ENCODE measurements at regions not wholly inside any gene's neighbourhood (a gene's known extent, or its start where the extent isn't known, plus 50 kb on each side); places are given as distances from the start of the nearest gene placed in this dataset.

DNA sequence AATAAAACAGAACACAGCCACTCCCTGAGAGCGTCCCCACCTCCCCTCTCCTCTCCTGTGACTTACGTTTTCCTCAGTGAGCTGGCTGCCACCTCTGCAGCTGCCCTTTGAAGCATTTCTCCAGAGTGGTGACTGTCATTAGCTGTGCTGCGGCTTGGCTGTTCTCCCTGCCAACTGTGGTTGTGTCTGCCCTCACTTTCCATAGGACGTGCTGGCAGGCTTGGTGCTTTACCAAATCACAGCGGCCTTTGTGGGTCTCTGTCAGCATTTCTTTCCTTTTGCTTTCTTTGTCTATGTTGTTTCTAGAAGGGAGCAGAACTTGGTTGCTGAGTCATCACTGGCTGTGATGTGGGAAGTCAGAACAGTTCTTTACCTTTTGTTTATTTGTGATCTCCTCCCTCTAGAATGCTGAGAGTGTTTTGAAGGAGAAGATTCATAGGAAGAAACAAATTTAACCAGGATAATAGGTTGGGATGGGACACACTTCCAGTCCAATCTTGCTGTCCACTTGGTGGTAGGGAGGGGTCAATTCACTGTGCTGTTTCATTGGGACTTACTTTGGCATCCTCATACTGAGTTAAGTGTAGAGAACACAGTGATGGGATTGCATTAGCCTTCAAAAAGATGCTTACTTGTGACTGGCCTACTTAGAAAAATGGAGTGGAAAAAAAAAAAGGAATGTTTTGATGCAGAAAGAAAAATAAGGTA lies 88.2 kb downstream of the TMX1 start:
- intact Hi-C loops (cut with DNase I): no loop called here
- Histone ChIP-seq H3K27ac (peak overlapping the region in 11 of 12 donors; percentile 19 to 73 (median 50)), H3K9me3 (no peaks in the 10 kb centered on the region), H3K36me3 (no peaks in the 10 kb centered on the region), H3K4me1 (peaks cover 0 to 41% (median 13%) of the 10 kb centered on the region in 12 donors), H3K4me3 (no peak overlapping the region), H3K27me3 (no peaks in the 10 kb centered on the region)
- ATAC-seq (peak; percentile 65 to 89 (median 78)), DNase-seq (peak in 3 of 5 donors; percentile 28 to 39 (median 39))
- TF ChIP-seq POLR2A (IDR thresholded peaks at IDR 0.05) (no peak), CTCF (IDR thresholded peaks at IDR 0.05) (no peak)
- WGBS, 4 donors: 30 to 46% (median 39%) methylated on average over 5 of the region's 5 CpGs

DNA sequence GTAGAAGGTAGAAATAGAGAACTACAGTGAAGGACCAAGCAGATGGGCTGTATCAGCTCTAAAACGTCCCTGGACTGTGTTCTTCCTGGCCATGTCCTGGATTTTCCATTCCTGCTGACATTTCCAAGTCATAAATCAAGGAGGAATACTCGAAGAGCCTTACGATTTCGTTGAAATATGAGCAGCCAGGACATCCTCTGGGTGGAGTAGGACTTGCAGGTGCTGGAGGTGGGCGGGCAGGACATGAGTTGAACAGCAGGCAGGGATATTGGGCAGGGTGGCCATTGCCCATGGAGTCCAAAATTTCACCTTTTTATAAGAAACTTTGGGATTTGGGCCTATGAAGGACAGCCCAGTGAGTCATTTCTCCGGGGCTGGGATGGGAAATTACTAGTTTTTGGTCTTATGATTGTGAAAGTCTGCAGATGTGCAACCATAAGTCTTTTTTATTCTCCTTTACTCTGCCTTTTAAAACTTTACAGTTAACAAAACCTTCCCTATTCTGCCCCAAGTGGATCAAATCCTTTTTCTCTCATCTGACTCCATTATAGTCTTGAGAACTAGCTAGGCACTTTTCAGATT lies 88.8 kb downstream of the TMX1 start:
- H3K36me3 ChIP-seq: no peaks in the 10 kb centered on the region
- peak overlapping the region in 10 of 12 donors; percentile 19 to 73 (median 57) for H3K27ac ChIP-seq
- no peak overlapping the region for H3K4me3 ChIP-seq
- intact Hi-C loops (cut with DNase I): no loop called here
- H3K4me1 ChIP-seq: peaks cover 0 to 41% (median 13%) of the 10 kb centered on the region in 12 donors
- no peaks in the 10 kb centered on the region for H3K27me3 ChIP-seq
- ATAC-seq (peak; percentile 47 to 79 (median 56)), DNase-seq (peak in 1 of 5 donors; percentile 29)
- 59 to 60% (median 59%) methylated on average over 6 of the region's 6 CpGs for WGBS, 4 donors
- H3K9me3 ChIP-seq: no peaks in the 10 kb centered on the region
- TF ChIP-seq CTCF (IDR thresholded peaks at IDR 0.05) (no peak), POLR2A (IDR thresholded peaks at IDR 0.05) (no peak)

DNA sequence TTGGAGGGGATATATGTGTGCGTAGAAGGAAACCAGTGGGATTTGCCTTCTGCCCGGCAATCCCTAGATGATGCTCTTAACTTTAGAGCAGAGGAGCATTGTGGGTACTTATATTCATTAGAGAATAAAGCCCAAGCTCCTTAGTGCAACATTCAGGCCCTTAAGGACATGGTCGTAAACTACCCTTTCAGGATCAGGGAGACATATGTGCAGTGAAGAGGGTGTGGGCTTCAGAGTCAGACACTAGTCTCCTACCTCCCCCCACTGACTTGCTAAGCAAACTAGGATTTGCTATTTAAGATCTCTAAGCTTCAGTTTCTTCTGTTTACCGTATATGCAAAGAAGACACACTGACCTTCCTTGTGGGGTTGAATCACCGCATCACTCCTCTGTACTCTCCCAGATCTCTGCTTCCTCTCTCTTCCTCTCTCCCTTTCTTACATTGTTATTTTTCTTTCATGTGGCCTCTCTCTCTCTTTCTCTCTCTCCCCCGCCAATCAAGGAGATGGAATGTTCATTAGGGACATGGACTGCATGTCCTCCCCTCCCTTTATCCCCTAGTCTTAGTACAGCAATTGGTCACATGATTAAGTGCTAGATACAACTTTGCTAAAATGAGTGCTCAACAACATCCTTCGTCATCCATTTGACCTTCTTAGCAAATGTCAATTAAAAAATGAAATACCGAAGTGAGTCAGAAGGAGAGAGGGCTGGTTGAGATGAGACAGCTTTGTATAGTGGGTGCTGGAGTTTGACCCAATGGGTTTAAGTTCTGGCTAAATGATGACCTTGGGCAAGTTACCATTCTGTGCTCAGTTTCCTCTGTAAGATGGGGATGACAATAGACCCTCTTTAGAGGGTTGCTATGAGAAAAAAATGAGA lies 91.7 kb downstream of the TMX1 start:
- no peak for DNase-seq
- Histone ChIP-seq H3K36me3 (no peaks in the 10 kb centered on the region), H3K27me3 (no peaks in the 10 kb centered on the region), H3K4me1 (peaks cover 0 to 64% (median 27%) of the 10 kb centered on the region in 12 donors), H3K9me3 (no peaks in the 10 kb centered on the region), H3K4me3 (no peak overlapping the region), H3K27ac (no peak overlapping the region)
- WGBS, 4 donors: 80 to 83% (median 82%) methylated on average over 8 of the region's 8 CpGs
- no peak for ATAC-seq
- intact Hi-C loops (cut with DNase I): no loop called here
- no peak for TF ChIP-seq POLR2A (IDR thresholded peaks at IDR 0.05)

- ATAC-seq (no peak), DNase-seq (no peak)
- intact Hi-C loops (cut with DNase I): no loop called here
- peak overlapping the region in 4 of 12 donors; percentile 22 to 76 (median 45) for H3K27ac ChIP-seq
- TF ChIP-seq CTCF (IDR thresholded peaks at IDR 0.05) (no peak), POLR2A (IDR thresholded peaks at IDR 0.05) (no peak)
- H3K27me3 ChIP-seq: no peaks in the 10 kb centered on the region
- WGBS, 4 donors: 83 to 94% (median 90%) methylated on average over 4 of the region's 4 CpGs
- H3K36me3 ChIP-seq: no peaks in the 10 kb centered on the region
- peaks cover 0 to 49% (median 15%) of the 10 kb centered on the region in 12 donors for H3K4me1 ChIP-seq
- H3K9me3 ChIP-seq: no peaks in the 10 kb centered on the region
- H3K4me3 ChIP-seq: no peak overlapping the region
These were observed 93.3 kb downstream of the TMX1 start for GRCh38 chr14:51333299-51333698.

All from heart left ventricle (tissue), 16 donors.